ENCODE measurements at regions not wholly inside any gene's neighbourhood (a gene's known extent, or its start where the extent isn't known, plus 50 kb on each side); places are given as distances from the start of the nearest gene placed in this dataset.

DNA sequence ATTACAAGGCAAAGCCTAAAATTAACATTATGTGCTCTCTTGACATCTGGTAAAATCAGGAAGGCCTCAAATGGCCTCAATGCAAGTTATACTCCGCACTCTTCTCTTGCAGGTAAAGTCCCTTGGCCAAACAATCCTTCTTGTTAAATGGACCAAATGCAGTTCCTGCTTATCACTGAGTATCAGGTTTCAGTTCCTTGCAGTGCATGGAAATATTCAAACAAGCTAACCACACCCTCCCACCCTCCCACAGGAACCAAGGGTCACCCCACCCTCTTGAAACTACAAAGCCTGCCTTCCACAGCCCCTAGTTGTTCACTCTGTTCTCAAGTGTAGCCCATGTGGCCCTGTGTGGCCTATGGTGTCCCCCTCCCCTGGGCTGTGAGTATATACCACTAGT, 171.9 kb upstream of the CADPS start:
- no peak overlapping the region for H3K14ac ChIP-seq (ENCODE audit: low read length)

DNA sequence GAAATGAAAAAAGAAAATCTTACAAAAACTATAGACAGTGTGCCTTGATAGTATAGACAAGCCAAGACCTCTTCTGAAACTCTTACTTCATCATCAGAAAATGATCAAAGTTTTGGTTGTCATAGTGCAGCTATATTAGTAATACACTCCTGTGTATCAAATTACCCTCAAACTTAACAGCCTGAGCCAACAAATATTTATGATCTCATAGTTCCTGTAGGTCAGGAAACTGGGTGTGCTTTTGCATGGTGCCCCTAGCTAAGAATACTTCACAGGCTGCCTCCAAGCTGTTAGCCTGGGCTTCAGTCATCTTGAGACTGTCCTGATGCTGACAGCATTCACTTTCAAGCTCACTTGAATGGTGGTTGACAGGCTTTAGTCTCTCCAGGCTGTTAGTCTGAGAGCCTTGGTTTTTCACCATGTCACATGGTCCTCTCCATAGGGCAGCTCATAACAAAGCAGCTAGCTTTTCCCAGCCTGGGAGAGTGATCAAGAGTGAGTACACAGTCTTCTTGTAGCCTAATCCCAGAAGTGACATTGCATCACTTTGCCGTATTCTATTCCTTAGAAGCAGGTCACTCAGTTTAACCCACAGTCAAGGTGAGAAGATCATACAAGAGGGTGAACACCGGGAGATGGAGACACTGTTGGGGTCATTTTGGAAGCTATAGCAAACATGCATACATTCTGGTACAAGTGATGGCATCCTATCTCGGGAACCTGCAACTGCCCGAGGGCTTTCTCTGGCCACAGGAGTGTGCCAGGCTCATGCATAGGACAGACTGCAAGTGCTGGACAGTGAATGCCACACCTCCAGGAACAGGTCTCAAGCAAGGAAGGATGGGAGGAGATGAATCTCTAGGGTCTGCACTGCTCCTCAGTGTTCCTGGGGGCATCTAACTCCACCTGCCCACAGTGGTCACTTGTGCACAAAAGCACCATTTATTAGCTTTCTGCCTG, 173.4 kb upstream of the CADPS start:
- H2BK12ac ChIP-seq (ENCODE audit: low read length): no peak overlapping the region
- H3K9ac ChIP-seq (ENCODE audit: low read length): no peak overlapping the region
- H3K79me1 ChIP-seq (ENCODE audit: low read length): no peaks in the 10 kb centered on the region
- no peaks in the 10 kb centered on the region for H3K27me3 ChIP-seq (ENCODE audit: insufficient read depth, low read length)
- H3K14ac ChIP-seq (ENCODE audit: low read length): no peak overlapping the region
- no peak overlapping the region for H3K4me2 ChIP-seq (ENCODE audit: low read length)
- no peaks in the 10 kb centered on the region for H3K36me3 ChIP-seq (ENCODE audit: control insufficient read depth in 1 of 2, insufficient read depth in 2 of 2, low read length in 2 of 2)
- no peak overlapping the region for H2BK120ac ChIP-seq (ENCODE audit: insufficient read depth, low read length, poor library complexity)
- H3K4me3 ChIP-seq (ENCODE audit: low read depth, low read length): no peak overlapping the region
- no CpG with 5 or more reads among the region's 4 CpGs for WGBS (ENCODE audit: extremely low coverage, insufficient coverage, insufficient read length)
- no peak overlapping the region for H3K4ac ChIP-seq (ENCODE audit: low read depth, low read length)
- no peak overlapping the region for H4K8ac ChIP-seq (ENCODE audit: low read depth, low read length)
- H3K9me3 ChIP-seq (ENCODE audit: insufficient read depth, low read depth, low read length): no peaks in the 10 kb centered on the region
- no peak for DNase-seq
- H2AFZ ChIP-seq (ENCODE audit: insufficient read depth, low read length, poor library complexity): no peak overlapping the region
- H3K4me1 ChIP-seq (ENCODE audit: control insufficient read depth in 1 of 2, insufficient read depth in 2 of 2, low read length in 2 of 2): peaks cover 0 to 5% of the 10 kb centered on the region in 2 experiments
- no peak overlapping the region for H3K18ac ChIP-seq (ENCODE audit: low read length)
- H2BK5ac ChIP-seq (ENCODE audit: low read depth, low read length, poor library complexity): no peak overlapping the region
- no peak overlapping the region for H2AK5ac ChIP-seq (ENCODE audit: low read length)
- no peak overlapping the region for H3K23ac ChIP-seq (ENCODE audit: low read length)
- H3K27ac ChIP-seq (ENCODE audit: low read depth, low read length): no peak overlapping the region
- no peak overlapping the region for H4K91ac ChIP-seq (ENCODE audit: low read depth, low read length)
- no peaks in the 10 kb centered on the region for H3K79me2 ChIP-seq (ENCODE audit: control insufficient read depth, insufficient read depth, low read length, poor library complexity)
- H4K12ac ChIP-seq (ENCODE audit: low read depth, low read length): no peak overlapping the region

More for the DNA sequence above, 171.9 kb upstream of the CADPS start:
- Histone ChIP-seq H3K4me2 (ENCODE audit: low read length) (no peak overlapping the region), H2BK12ac (ENCODE audit: low read length) (no peak overlapping the region), H3K18ac (ENCODE audit: low read length) (no peak overlapping the region), H3K27me3 (ENCODE audit: insufficient read depth, low read length) (no peaks in the 10 kb centered on the region), H4K8ac (ENCODE audit: low read depth, low read length) (no peak overlapping the region), H3K9ac (ENCODE audit: low read length) (no peak overlapping the region), H2BK5ac (ENCODE audit: low read depth, low read length, poor library complexity) (no peak overlapping the region), H2AFZ (ENCODE audit: insufficient read depth, low read length, poor library complexity) (no peak overlapping the region), H3K79me2 (ENCODE audit: control insufficient read depth, insufficient read depth, low read length, poor library complexity) (no peaks in the 10 kb centered on the region), H3K9me3 (ENCODE audit: insufficient read depth, low read depth, low read length) (no peaks in the 10 kb centered on the region), H4K91ac (ENCODE audit: low read depth, low read length) (no peak overlapping the region), H3K4me3 (ENCODE audit: low read depth, low read length) (no peak overlapping the region), H3K4ac (ENCODE audit: low read depth, low read length) (no peak overlapping the region), H3K36me3 (ENCODE audit: control insufficient read depth in 1 of 2, insufficient read depth in 2 of 2, low read length in 2 of 2) (no peaks in the 10 kb centered on the region), H3K23ac (ENCODE audit: low read length) (no peak overlapping the region), H2BK120ac (ENCODE audit: insufficient read depth, low read length, poor library complexity) (no peak overlapping the region), H3K27ac (ENCODE audit: low read depth, low read length) (no peak overlapping the region), H3K79me1 (ENCODE audit: low read length) (no peaks in the 10 kb centered on the region), H3K4me1 (ENCODE audit: control insufficient read depth in 1 of 2, insufficient read depth in 2 of 2, low read length in 2 of 2) (peaks cover 0 to 5% of the 10 kb centered on the region in 2 experiments), H4K12ac (ENCODE audit: low read depth, low read length) (no peak overlapping the region), H2AK5ac (ENCODE audit: low read length) (no peak overlapping the region)
- no peak for DNase-seq
- no CpG with 5 or more reads among the region's 1 CpG for WGBS (ENCODE audit: extremely low coverage, insufficient coverage, insufficient read length)

DNA sequence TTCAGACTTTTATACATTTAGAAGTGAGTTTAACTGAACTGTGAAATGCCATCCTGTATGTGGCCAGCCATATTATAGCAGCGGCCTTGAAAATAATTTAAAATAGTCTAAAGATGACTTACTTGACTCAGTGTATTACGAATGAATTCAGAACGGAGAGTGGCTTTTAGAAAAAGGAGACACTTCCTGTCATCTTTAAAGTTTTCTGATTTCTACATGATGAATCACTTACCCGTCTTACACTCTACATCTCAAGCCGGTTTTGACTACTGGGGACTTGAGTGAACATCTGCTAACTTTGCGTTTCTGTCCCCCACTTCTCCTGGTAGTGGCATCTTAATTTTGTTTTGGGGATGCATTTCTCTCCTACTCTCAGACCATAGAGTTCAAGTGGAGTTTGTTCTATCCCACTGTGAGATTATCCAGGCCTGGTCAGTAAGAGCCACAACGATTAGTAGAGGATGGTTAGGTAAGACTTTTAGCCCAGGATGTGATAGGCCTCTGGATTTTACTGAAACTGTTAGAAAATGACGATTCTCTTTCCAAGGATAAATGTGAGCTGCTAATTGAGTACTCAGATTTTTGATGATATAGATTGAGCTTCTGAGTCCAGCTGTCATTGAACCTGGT, 175.4 kb upstream of the CADPS start:
- DNase-seq: no peak
- Histone ChIP-seq H3K27ac (ENCODE audit: low read depth, low read length) (no peak overlapping the region), H4K91ac (ENCODE audit: low read depth, low read length) (no peak overlapping the region), H2AK5ac (ENCODE audit: low read length) (no peak overlapping the region), H3K23ac (ENCODE audit: low read length) (no peak overlapping the region), H3K18ac (ENCODE audit: low read length) (no peak overlapping the region), H2AFZ (ENCODE audit: insufficient read depth, low read length, poor library complexity) (no peak overlapping the region), H3K14ac (ENCODE audit: low read length) (no peak overlapping the region), H4K8ac (ENCODE audit: low read depth, low read length) (no peak overlapping the region), H3K79me2 (ENCODE audit: control insufficient read depth, insufficient read depth, low read length, poor library complexity) (no peaks in the 10 kb centered on the region), H3K4me2 (ENCODE audit: low read length) (no peak overlapping the region), H3K27me3 (ENCODE audit: insufficient read depth, low read length) (no peaks in the 10 kb centered on the region), H3K79me1 (ENCODE audit: low read length) (no peaks in the 10 kb centered on the region), H2BK120ac (ENCODE audit: insufficient read depth, low read length, poor library complexity) (no peak overlapping the region), H3K9me3 (ENCODE audit: insufficient read depth, low read depth, low read length) (no peaks in the 10 kb centered on the region), H3K4me3 (ENCODE audit: low read depth, low read length) (no peak overlapping the region), H2BK12ac (ENCODE audit: low read length) (no peak overlapping the region), H3K4me1 (ENCODE audit: control insufficient read depth in 1 of 2, insufficient read depth in 2 of 2, low read length in 2 of 2) (peaks cover 0 to 5% of the 10 kb centered on the region in 2 experiments), H2BK5ac (ENCODE audit: low read depth, low read length, poor library complexity) (no peak overlapping the region), H3K9ac (ENCODE audit: low read length) (no peak overlapping the region), H3K4ac (ENCODE audit: low read depth, low read length) (no peak overlapping the region), H4K12ac (ENCODE audit: low read depth, low read length) (no peak overlapping the region), H3K36me3 (ENCODE audit: control insufficient read depth in 1 of 2, insufficient read depth in 2 of 2, low read length in 2 of 2) (no peaks in the 10 kb centered on the region)
- no CpG with 5 or more reads among the region's 8 CpGs for WGBS (ENCODE audit: extremely low coverage, insufficient coverage, insufficient read length)

DNA sequence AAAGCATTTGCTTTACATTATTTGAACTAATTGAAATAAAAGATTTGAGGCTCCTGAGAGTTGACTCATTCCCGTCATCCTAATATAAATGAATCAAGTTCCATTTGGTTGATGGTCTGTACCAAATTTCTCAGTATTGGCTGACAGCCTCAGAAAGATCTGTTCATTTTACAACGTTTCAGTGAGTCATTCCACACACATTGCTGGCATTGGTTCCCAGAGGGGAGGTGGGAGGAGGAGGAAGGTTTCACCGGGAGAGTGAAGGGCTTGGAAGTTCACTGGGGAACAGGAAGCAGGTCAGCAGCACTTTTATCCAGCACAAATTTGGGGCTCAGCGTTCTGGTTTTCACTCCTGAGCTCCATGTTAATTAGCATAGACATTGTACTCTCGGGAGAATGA, 176.7 kb upstream of the CADPS start:
- Histone ChIP-seq H3K18ac (ENCODE audit: low read length) (no peak overlapping the region), H4K91ac (ENCODE audit: low read depth, low read length) (no peak overlapping the region), H3K27me3 (ENCODE audit: insufficient read depth, low read length) (no peaks in the 10 kb centered on the region), H3K14ac (ENCODE audit: low read length) (no peak overlapping the region), H3K23ac (ENCODE audit: low read length) (no peak overlapping the region), H3K4me3 (ENCODE audit: low read depth, low read length) (no peak overlapping the region), H3K27ac (ENCODE audit: low read depth, low read length) (no peak overlapping the region), H3K4ac (ENCODE audit: low read depth, low read length) (no peak overlapping the region), H4K8ac (ENCODE audit: low read depth, low read length) (no peak overlapping the region), H2AFZ (ENCODE audit: insufficient read depth, low read length, poor library complexity) (no peak overlapping the region), H3K9me3 (ENCODE audit: insufficient read depth, low read depth, low read length) (no peaks in the 10 kb centered on the region), H4K12ac (ENCODE audit: low read depth, low read length) (no peak overlapping the region), H2BK5ac (ENCODE audit: low read depth, low read length, poor library complexity) (no peak overlapping the region), H3K4me2 (ENCODE audit: low read length) (no peak overlapping the region), H2AK5ac (ENCODE audit: low read length) (no peak overlapping the region), H2BK120ac (ENCODE audit: insufficient read depth, low read length, poor library complexity) (no peak overlapping the region), H3K4me1 (ENCODE audit: control insufficient read depth in 1 of 2, insufficient read depth in 2 of 2, low read length in 2 of 2) (peaks cover 0 to 5% of the 10 kb centered on the region in 2 experiments), H3K79me2 (ENCODE audit: control insufficient read depth, insufficient read depth, low read length, poor library complexity) (no peaks in the 10 kb centered on the region), H2BK12ac (ENCODE audit: low read length) (no peak overlapping the region), H3K9ac (ENCODE audit: low read length) (no peak overlapping the region), H3K36me3 (ENCODE audit: control insufficient read depth in 1 of 2, insufficient read depth in 2 of 2, low read length in 2 of 2) (no peaks in the 10 kb centered on the region), H3K79me1 (ENCODE audit: low read length) (no peaks in the 10 kb centered on the region)
- WGBS (ENCODE audit: extremely low coverage, insufficient coverage, insufficient read length): no CpG with 5 or more reads among the region's 5 CpGs
- DNase-seq: no peak

Measured in trophoblast cell (in vitro differentiated cells and primary cell).